Gastroesophageal sphincter (tissue), 4 donors: ENCODE measurements at regions not wholly inside any gene's neighbourhood (a gene's known extent, or its start where the extent isn't known, plus 50 kb on each side); places are given as distances from the start of the nearest gene placed in this dataset.
"Not testable (repeated sequence)": the region's sequence is repeated elsewhere in the genome, so short reads cannot be mapped to it uniquely, and the experiment has no call there.

Experiments
- ATAC-seq: fragments of 150-250 bp; one replicate; pipeline ENCODE4 v1.9.1; 2016; ENCODE audit warnings: mild to moderate bottlenecking, moderate library complexity
- H3K27ac ChIP-seq, 4 donors: fragments of 200-600 bp; sonication (generic) in 3 of 4; 1 replicate in 3 of 4; 2 replicates in 1 of 4; pipeline ENCODE4 v1.5.1; 2016 to 2019
- H3K27me3 ChIP-seq: fragments of 200-600 bp; sonication (generic); one replicate; pipeline ENCODE4 v1.5.1; 2019
- H3K36me3 ChIP-seq, 2 donors: fragments of 200-600 bp; sonication (generic); one replicate each; pipeline ENCODE4 v1.5.1; 2019; ENCODE audit warnings: control low read depth in 1 of 2
- H3K4me1 ChIP-seq, 3 donors: fragments of 200-600 bp; sonication (generic); 1 replicate in 2 of 3; 2 replicates in 1 of 3; pipeline ENCODE4 v1.5.1; 2016 to 2019; ENCODE audit warnings: control low read depth in 2 of 3
- H3K4me3 ChIP-seq, 2 donors: fragments of 200-600 bp; sonication (generic); one replicate each; pipeline ENCODE4 v1.5.1; 2019; ENCODE audit warnings: mild to moderate bottlenecking in 1 of 2, moderate library complexity in 1 of 2
- H3K9me3 ChIP-seq, 3 donors: fragments of 200-600 bp; sonication (generic); one replicate each; pipeline ENCODE4 v1.5.1; 2017 to 2019; ENCODE audit warnings: control low read depth in 2 of 3
- EP300 ChIP-seq: sonication (generic); formaldehyde crosslinking; IDR thresholded peaks from one replicate; pipeline ENCODE4 v1.6.1; 2017; ENCODE audit warnings: antibody characterized with exemption, mild to moderate bottlenecking
- WGBS, 2 donors: methylation state at CpG; one replicate each; pipeline ENCODE4 v1.1.5; 2018; ENCODE audit warnings: low coverage in 1 of 2; 5-methylcytosine and 5-hydroxymethylcytosine counted together

DNA sequence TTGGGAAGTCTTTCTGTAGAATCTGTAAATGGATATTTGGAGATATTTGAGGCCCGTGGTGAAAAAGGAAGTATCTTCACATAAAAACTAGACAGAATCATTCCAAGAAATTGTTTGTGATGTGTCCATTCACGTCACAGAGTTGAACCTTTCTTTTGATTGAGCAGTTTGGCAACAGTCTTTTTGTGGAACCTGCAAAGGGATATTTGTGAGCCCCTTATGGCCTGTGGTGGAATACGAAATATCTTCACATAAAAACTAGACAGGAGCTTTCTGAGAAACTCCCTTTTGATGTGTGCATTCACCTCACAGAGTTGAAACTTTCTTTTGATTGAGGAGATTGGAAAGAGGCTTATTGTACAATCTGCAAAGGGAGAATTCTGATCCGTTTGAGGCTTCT, 2980.4 kb downstream of the TUBA3C start:
- H3K27me3 ChIP-seq, H3K27ac ChIP-seq, H3K4me3 ChIP-seq, H3K36me3 ChIP-seq, ATAC-seq, H3K4me1 ChIP-seq: not testable (repeated sequence)
- 24 to 41% methylated on average over 2 to 3 of the region's 4 CpGs for WGBS, 2 donors
- H3K9me3 ChIP-seq = peaks cover 2 to 20% (median 6%) of the 10 kb centered on the region in 3 donors

DNA sequence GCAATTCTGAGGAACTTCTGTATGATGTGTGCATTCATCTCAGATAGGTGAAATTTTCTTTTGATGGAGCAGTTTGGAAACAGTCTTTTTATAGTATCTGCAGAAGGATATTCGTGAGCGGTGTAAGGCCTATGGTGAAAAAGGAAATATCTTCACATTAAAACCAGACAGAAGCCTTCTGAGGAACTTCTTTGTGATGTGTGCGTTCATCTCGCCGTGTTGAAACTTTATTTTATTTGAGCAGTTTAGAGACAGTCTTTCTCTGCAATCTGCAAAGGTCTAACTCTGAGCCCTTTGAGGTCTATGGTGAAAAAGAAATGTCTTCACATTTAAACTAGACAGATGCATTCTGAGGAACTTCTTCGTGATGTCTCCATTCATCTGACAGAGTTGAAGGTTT, 3021.0 kb downstream of the TUBA3C start:
- 41 to 50% methylated on average over 6 of the region's 6 CpGs for WGBS, 2 donors
- not testable (repeated sequence) for H3K27ac ChIP-seq, ATAC-seq, H3K27me3 ChIP-seq, H3K4me3 ChIP-seq, H3K4me1 ChIP-seq, H3K36me3 ChIP-seq
- peaks cover 3 to 57% (median 9%) of the 10 kb centered on the region in 3 donors for H3K9me3 ChIP-seq

DNA sequence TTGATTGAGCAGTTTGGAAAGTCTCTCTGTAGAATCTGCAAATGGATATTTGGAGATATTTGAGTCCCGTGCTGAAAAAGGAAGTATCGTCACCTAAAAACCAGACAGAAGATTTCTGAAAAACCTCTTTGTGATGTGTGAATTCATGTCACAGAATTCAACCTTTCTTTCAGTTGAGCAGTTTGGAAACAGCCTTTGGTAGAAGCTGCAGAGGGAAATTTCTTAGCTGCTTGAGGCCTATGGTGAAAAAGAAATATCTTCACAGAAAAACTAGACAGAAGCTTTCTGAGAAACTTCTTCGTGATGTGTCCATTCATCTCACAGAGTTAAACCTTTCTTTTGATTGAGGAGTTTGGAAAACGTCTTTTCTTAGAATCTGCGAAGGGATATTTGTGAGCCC, 3022.7 kb downstream of the TUBA3C start:
- not testable (repeated sequence) for H3K27ac ChIP-seq, H3K27me3 ChIP-seq, ATAC-seq, H3K4me1 ChIP-seq, H3K36me3 ChIP-seq, H3K4me3 ChIP-seq
- H3K9me3 ChIP-seq = peaks cover 3 to 52% (median 9%) of the 10 kb centered on the region in 3 donors
- WGBS, 2 donors = 0 to 8% methylated on average over 1 of the region's 5 CpGs

DNA sequence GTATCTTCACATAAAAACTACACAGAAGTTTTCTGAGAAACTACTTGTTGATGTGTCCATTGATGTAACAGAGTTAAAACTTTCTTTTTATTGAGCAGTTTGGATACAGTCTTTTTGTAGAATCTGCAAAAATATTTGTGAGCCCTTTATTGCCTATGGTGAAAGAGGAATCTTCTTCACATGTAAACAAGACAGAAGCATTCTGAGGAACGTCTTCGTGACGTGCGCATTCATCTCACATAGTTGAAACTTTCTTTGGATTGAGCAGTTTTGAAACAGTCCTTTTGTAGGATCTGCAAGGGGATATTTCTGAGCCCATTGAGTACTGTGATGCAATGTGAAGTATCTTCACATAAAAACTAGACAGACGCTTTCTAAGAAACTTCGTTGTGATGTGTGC, 3023.6 kb downstream of the TUBA3C start:
- H3K27ac ChIP-seq, H3K36me3 ChIP-seq, H3K4me3 ChIP-seq, H3K4me1 ChIP-seq, ATAC-seq, H3K27me3 ChIP-seq: not testable (repeated sequence)
- 49 to 55% methylated on average over 4 to 5 of the region's 6 CpGs for WGBS, 2 donors
- peaks cover 1 to 46% (median 8%) of the 10 kb centered on the region in 3 donors for H3K9me3 ChIP-seq

DNA sequence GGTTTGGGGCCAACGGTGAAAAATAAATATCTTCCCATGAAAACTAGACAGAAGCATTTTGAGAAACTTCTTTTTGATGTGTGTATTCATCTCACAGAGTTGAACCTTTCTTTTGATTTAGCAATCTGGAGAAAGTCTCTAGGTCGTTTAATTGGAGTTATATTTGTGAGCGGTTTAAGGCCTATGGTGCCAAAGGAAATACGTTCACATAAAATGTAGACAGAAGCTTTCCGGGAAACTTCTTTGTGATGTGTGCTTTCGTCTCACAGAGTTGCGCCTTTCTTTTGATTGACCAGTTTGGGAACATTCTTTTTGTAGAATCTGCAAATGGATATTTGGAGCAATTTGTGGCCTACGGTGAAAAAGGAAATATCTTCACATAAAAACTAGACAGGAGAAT, 3028.8 kb downstream of the TUBA3C start:
- H3K9me3 ChIP-seq = peaks cover 3 to 35% (median 14%) of the 10 kb centered on the region in 3 donors
- not testable (repeated sequence) for H3K4me1 ChIP-seq, H3K36me3 ChIP-seq, H3K4me3 ChIP-seq, H3K27ac ChIP-seq, ATAC-seq, H3K27me3 ChIP-seq
- 64 to 66% methylated on average over 8 of the region's 8 CpGs for WGBS, 2 donors

DNA sequence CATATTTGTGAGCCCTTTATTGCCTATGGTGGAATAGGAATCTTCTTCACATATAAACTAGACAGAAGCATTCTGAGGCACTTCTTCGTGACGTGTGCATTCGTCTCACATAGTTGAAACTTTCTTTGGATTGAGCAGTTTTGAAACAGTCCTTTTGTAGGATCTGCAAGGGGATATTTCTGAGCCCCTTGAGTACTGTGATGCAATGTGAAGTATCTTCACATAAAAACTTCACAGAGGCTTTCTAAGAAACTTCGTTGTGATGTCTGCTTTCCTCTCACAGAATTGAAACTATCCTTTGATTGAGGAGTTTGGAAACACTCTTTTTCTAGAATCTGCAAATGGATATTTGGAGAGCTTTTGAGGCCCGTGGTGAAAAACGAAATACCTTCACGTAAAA, 3030.3 kb downstream of the TUBA3C start:
- 60 to 66% methylated on average over 7 of the region's 7 CpGs for WGBS, 2 donors
- not testable (repeated sequence) for H3K27me3 ChIP-seq, H3K27ac ChIP-seq, H3K4me1 ChIP-seq, ATAC-seq, H3K36me3 ChIP-seq, H3K4me3 ChIP-seq
- H3K9me3 ChIP-seq = peaks cover 2 to 30% (median 14%) of the 10 kb centered on the region in 3 donors

DNA sequence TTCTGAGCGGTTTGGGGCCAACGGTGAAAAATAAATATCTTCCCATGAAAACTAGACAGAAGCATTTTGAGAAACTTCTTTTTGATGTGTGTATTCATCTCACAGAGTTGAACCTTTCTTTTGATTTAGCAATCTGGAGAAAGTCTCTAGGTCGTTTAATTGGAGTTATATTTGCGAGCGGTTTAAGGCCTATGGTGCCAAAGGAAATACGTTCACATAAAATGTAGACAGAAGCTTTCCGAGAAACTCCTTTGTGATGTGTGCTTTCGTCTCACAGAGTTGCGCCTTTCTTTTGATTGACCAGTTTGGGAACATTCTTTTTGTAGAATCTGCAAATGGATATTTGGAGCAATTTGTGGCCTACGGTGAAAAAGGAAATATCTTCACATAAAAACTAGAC, 3032.2 kb downstream of the TUBA3C start:
- not testable (repeated sequence) for H3K27ac ChIP-seq, H3K27me3 ChIP-seq, H3K4me1 ChIP-seq, H3K4me3 ChIP-seq, ATAC-seq, H3K36me3 ChIP-seq
- WGBS, 2 donors = 69 to 77% methylated on average over 4 of the region's 10 CpGs
- peaks cover 3 to 46% (median 14%) of the 10 kb centered on the region in 3 donors for H3K9me3 ChIP-seq

DNA sequence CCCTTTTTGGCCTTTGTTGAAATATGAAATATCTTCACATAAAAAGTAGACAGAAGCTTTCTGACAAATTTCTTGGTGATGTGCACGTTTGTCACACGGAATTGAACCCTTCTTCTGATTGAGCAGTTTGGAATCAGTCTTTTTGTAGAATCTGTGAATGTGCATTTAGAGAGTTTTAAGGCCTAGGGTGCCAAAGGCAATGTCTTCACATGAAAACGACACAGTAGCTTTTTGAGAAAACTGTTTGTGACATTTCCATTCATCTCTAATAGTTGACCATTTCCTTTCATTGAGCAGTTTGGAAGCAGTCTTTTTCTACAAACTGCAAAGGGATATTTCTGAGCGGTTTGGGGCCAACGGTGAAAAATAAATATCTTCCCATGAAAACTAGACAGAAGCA, 3036.0 kb downstream of the TUBA3C start:
- not testable (repeated sequence) for H3K36me3 ChIP-seq, H3K27ac ChIP-seq, H3K27me3 ChIP-seq, ATAC-seq, H3K4me1 ChIP-seq, H3K4me3 ChIP-seq
- WGBS, 2 donors = 25 to 34% methylated on average over 4 to 5 of the region's 5 CpGs
- peaks cover 3 to 44% (median 5%) of the 10 kb centered on the region in 3 donors for H3K9me3 ChIP-seq

DNA sequence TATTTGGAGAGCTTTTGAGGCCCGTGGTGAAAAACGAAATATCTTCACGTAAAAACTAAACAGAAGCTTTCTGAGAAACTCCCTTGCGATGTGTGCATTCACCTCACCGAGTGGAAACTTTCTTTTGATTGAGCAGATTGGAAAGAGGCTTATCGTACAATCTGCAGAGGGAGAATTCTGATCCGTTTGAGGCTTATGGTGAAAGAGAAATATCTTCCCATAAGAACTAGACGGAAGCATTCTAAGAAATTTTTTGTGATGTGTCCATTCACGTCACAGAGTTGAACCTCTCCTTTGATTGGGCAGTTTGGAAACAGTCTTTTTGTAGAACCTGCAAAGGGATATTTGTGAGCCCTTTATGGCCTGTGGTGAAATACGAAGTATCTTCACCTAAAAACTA, 3040.3 kb downstream of the TUBA3C start:
- peaks cover 3 to 39% (median 8%) of the 10 kb centered on the region in 3 donors for H3K9me3 ChIP-seq
- not testable (repeated sequence) for ATAC-seq, H3K27me3 ChIP-seq, H3K4me1 ChIP-seq, H3K27ac ChIP-seq, H3K36me3 ChIP-seq, H3K4me3 ChIP-seq
- peak; percentile 59 for TF ChIP-seq EP300
- 54 to 59% methylated on average over 9 to 10 of the region's 10 CpGs for WGBS, 2 donors

DNA sequence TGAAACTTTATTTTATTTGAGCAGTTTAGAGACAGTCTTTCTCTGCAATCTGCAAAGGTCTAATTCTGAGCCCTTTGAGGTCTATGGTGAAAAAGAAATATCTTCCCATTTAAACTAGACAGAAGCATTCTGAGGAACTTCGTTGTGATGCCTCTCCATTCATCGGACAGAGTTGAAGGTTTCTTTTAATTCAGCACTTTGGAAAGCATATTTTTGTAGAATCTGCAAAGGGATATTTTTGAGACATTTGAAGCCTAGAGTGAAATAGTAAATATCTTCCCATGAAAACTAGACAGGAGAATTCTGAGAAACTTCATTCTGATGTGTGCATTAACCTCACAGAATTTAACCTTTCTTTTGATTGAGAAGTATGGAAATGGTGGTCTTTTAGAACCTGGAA, 3044.8 kb downstream of the TUBA3C start:
- H3K9me3 ChIP-seq = peaks cover 2 to 33% (median 8%) of the 10 kb centered on the region in 3 donors
- H3K4me3 ChIP-seq, H3K27ac ChIP-seq, H3K36me3 ChIP-seq, ATAC-seq, H3K4me1 ChIP-seq, H3K27me3 ChIP-seq: not testable (repeated sequence)
- WGBS, 2 donors = 36 to 49% methylated on average over 2 of the region's 2 CpGs

DNA sequence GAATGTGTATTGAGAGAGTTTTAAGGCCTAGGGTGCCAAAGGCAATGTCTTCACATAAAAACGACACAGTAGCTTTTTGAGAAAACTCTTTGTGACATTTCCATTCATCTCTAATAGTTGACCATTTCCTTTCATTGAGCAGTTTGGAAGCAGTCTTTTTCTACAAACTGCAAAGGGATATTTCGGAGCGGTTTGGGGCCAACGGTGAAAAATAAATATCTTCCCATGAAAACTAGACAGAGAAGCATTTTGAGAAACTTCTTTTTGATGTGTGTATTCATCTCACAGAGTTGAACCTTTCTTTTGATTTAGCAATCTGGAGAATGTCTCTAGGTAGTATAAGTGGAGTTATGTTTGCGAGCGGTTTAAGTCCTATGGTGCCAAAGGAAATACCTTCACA, 3052.9 kb downstream of the TUBA3C start:
- H3K9me3 ChIP-seq = peaks cover 0 to 28% (median 5%) of the 10 kb centered on the region in 3 donors
- not testable (repeated sequence) for ATAC-seq, H3K4me3 ChIP-seq, H3K36me3 ChIP-seq, H3K27ac ChIP-seq, H3K4me1 ChIP-seq, H3K27me3 ChIP-seq
- WGBS, 2 donors = 35 to 58% methylated on average over 4 to 6 of the region's 6 CpGs

DNA sequence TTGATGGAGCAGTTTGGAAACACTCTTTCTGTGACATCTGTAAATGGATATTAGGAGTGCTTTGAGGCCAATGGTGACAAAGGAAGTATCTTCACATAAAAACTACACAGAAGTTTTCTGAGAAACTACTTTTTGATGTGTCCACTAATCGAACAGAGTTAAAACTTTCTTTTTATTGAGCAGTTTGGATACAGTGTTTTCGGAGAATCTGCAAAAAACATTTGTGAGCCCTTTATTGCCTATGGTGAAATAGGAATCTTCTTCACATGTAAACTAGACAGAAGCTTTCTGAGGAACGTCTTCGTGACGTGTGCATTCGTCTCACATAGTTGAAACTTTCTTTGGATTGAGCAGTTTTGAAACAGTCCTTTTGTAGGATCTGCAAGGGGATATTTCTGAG, 3068.2 kb downstream of the TUBA3C start:
- 38 to 39% methylated on average over 6 of the region's 6 CpGs for WGBS, 2 donors
- not testable (repeated sequence) for H3K36me3 ChIP-seq, H3K27me3 ChIP-seq, H3K4me3 ChIP-seq, H3K4me1 ChIP-seq, H3K27ac ChIP-seq, ATAC-seq
- peaks cover 0 to 27% (median 3%) of the 10 kb centered on the region in 3 donors for H3K9me3 ChIP-seq
